HEK293 (cell line): ENCODE measurements at regions not wholly inside any gene's neighbourhood (a gene's known extent, or its start where the extent isn't known, plus 50 kb on each side); places are given as distances from the start of the nearest gene placed in this dataset.

ENCODE experiments used
- CTCF ChIA-PET: fragments of 350-600 bp; formaldehyde crosslinking; extraction: SDS; loops from one replicate; lab custom pipeline; 2021; ENCODE audit warnings: antibody characterized with exemption; lab: Yijun Ruan, JAX
- POLR2A ChIA-PET: fragments of 300-600 bp; formaldehyde crosslinking; extraction: SDS; loops from one replicate; lab custom pipeline; 2020; ENCODE audit warnings: antibody characterized with exemption, inconsistent platforms; lab: Yijun Ruan, JAX
- H3K27ac ChIP-seq: fragments of 200-500 bp; sonication (Bioruptor generic); 2 replicates; pipeline ENCODE4 v1.5.1; 2014; ENCODE audit warnings: low read depth, low read length, control low read depth, inconsistent platforms; ENCODE audit errors: extremely low read depth
- H3K36me3 ChIP-seq, 2 experiments: fragments of 200-500 bp in 1 of 2; sonication (Bioruptor generic) in 1 of 2; 1 replicate in 1 of 2; 2 replicates in 1 of 2; pipeline ENCODE4 v1.5.1; 2014 to 2017; ENCODE audit warnings: inconsistent platforms in 2 of 2, low read length in 2 of 2; ENCODE audit not compliant: control insufficient read depth in 2 of 2, insufficient read depth in 1 of 2
- H3K4me1 ChIP-seq: fragments of 200-500 bp; sonication (Bioruptor generic); 2 replicates; pipeline ENCODE4 v1.5.1; 2014; ENCODE audit warnings: mild to moderate bottlenecking, low read length, inconsistent platforms; ENCODE audit not compliant: control insufficient read depth, insufficient read depth
- H3K4me3 ChIP-seq: 2 replicates; pipeline ENCODE4 v1.5.1; 2011; ENCODE audit warnings: low read depth, mild to moderate bottlenecking, control low read depth, low read length, moderate library complexity
- H3K9me3 ChIP-seq: fragments of 200-500 bp; sonication (Bioruptor generic); 2 replicates; pipeline ENCODE4 v1.5.1; 2014; ENCODE audit warnings: low read depth, low read length, inconsistent platforms; ENCODE audit not compliant: control insufficient read depth, insufficient read depth
- ATF2 ChIP-seq: fragments of 450-650 bp; formaldehyde crosslinking; IDR thresholded peaks from 2 replicates; pipeline ENCODE4 v1.5.1; 2016; ENCODE audit warnings: missing biosample characterization, missing genetic modification characterization, low read depth
- GLIS2 ChIP-seq: fragments of 450-650 bp; formaldehyde crosslinking; IDR thresholded peaks from 2 replicates; pipeline ENCODE4 v1.5.1; 2016; ENCODE audit warnings: missing biosample characterization, missing genetic modification characterization
- KLF1 ChIP-seq: fragments of 450-650 bp; formaldehyde crosslinking; IDR thresholded peaks from 2 replicates; pipeline ENCODE4 v1.5.1; 2016; ENCODE audit warnings: missing biosample characterization, missing genetic modification characterization
- ZBTB44 ChIP-seq: fragments of 450-650 bp; IDR thresholded peaks from 2 replicates; pipeline ENCODE4 v1.5.1; 2018; ENCODE audit warnings: missing biosample characterization, mild to moderate bottlenecking, missing genetic modification characterization
- ZFHX2 ChIP-seq: fragments of 450-650 bp; formaldehyde crosslinking; conservative IDR thresholded peaks from 2 replicates; pipeline ENCODE4 v1.5.1; 2016; ENCODE audit warnings: missing biosample characterization, missing genetic modification characterization
- ZNF114 ChIP-seq: fragments of 450-650 bp; formaldehyde crosslinking; IDR thresholded peaks from 2 replicates; pipeline ENCODE4 v1.5.0; 2017; ENCODE audit warnings: missing biosample characterization, missing genetic modification characterization
- ZNF155 ChIP-seq: fragments of 450-650 bp; formaldehyde crosslinking; IDR thresholded peaks from 2 replicates; pipeline ENCODE4 v1.5.1; 2016; ENCODE audit warnings: missing biosample characterization, missing genetic modification characterization
- ZNF23 ChIP-seq: fragments of 450-650 bp; formaldehyde crosslinking; IDR thresholded peaks from 2 replicates; pipeline ENCODE4 v1.5.1; 2016; ENCODE audit warnings: missing biosample characterization, missing genetic modification characterization, borderline replicate concordance
- ZNF350 ChIP-seq: fragments of 450-650 bp; formaldehyde crosslinking; IDR thresholded peaks from 2 replicates; pipeline ENCODE4 v1.5.0; 2017; ENCODE audit warnings: missing biosample characterization, mild to moderate bottlenecking, missing genetic modification characterization
- ZNF404 ChIP-seq: fragments of 450-650 bp; formaldehyde crosslinking; IDR thresholded peaks from 2 replicates; pipeline ENCODE4 v1.5.1; 2017; ENCODE audit warnings: missing biosample characterization, missing genetic modification characterization
- ZNF423 ChIP-seq: fragments of 450-650 bp; formaldehyde crosslinking; IDR thresholded peaks from 2 replicates; pipeline ENCODE4 v1.5.1; 2016; ENCODE audit warnings: missing biosample characterization, missing genetic modification characterization
- ZNF449 ChIP-seq: fragments of 450-650 bp; formaldehyde crosslinking; IDR thresholded peaks from 2 replicates; pipeline ENCODE4 v1.5.1; 2017; ENCODE audit warnings: missing biosample characterization, mild to moderate bottlenecking, missing genetic modification characterization, moderate library complexity
- ZNF670 ChIP-seq: fragments of 450-650 bp; formaldehyde crosslinking; IDR thresholded peaks from 2 replicates; pipeline ENCODE4 v1.5.1; 2016; ENCODE audit warnings: missing biosample characterization, missing genetic modification characterization, low read depth
- ZNF677 ChIP-seq: fragments of 450-650 bp; IDR thresholded peaks from 2 replicates; pipeline ENCODE4 v1.5.0; 2018; ENCODE audit warnings: missing biosample characterization, mild to moderate bottlenecking, missing genetic modification characterization, moderate library complexity
- ZNF777 ChIP-seq: fragments of 450-650 bp; formaldehyde crosslinking; IDR thresholded peaks from 2 replicates; pipeline ENCODE4 v1.5.1; 2017; ENCODE audit warnings: missing biosample characterization, missing genetic modification characterization, borderline replicate concordance

- TF ChIP-seq ZFHX2 (tag by site-specific recombination): no peak
- TF ChIP-seq ZNF114 (tag by site-specific recombination): no peak
- TF ChIP-seq ZNF23: no peak
- no peak for TF ChIP-seq KLF1 (tag by site-specific recombination)
- no peak for TF ChIP-seq ATF2
- TF ChIP-seq ZNF155 (tag by site-specific recombination): no peak
- TF ChIP-seq ZNF404 (tag by site-specific recombination): no peak
- no peak for TF ChIP-seq ZNF350 (tag by site-specific recombination)
Observed at GRCh38 chr5:44641820-44642219, 166.9 kb upstream of the MRPS30 start (continued).

DNA sequence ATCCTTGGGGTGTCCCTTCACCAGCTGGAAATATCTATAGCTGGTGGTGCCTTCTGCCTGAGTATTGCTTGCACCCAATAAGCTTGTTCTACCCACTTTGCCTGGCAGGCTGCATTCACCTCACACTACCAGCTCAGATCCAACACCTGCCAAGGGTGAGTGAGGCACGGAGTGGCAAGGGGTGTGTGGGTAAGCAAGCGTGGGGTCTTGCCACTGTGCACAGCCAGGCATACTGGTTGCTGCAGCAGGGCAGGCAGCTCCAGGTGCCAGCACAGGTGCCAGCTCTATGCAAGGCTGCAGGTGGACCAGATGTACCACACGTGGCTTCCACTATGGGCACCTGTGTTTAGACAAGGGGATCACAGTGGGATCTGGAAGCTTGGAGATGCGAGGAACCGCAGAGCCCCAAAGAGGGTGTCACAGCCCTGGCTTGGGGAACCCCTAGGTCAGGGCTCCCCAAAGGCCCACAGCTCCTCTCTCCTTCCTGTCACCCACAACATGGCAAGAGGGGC is 167.7 kb upstream of the MRPS30 start:
- H3K4me3 ChIP-seq: no peak overlapping the region
- no peaks in the 10 kb centered on the region for H3K36me3 ChIP-seq
- H3K27ac ChIP-seq: no peak overlapping the region
- H3K4me1 ChIP-seq: no peaks in the 10 kb centered on the region
- ChIA-PET POLR2A (no interaction called here), CTCF (interaction anchor here (0.7 kb wide), 1 partner anchor 57 kb away, joined by 5 read pairs; no protein-coding TSS in a partner anchor)
- no peak for TF ChIP-seq ZNF677 (tag by site-specific recombination)
- TF ChIP-seq ZNF777 (tag by site-specific recombination): no peak
- TF ChIP-seq ZNF449 (tag by site-specific recombination): no peak
- TF ChIP-seq GLIS2 (tag by site-specific recombination): no peak
- no peak for TF ChIP-seq ZNF670 (tag by site-specific recombination)
- H3K9me3 ChIP-seq: no peaks in the 10 kb centered on the region

DNA sequence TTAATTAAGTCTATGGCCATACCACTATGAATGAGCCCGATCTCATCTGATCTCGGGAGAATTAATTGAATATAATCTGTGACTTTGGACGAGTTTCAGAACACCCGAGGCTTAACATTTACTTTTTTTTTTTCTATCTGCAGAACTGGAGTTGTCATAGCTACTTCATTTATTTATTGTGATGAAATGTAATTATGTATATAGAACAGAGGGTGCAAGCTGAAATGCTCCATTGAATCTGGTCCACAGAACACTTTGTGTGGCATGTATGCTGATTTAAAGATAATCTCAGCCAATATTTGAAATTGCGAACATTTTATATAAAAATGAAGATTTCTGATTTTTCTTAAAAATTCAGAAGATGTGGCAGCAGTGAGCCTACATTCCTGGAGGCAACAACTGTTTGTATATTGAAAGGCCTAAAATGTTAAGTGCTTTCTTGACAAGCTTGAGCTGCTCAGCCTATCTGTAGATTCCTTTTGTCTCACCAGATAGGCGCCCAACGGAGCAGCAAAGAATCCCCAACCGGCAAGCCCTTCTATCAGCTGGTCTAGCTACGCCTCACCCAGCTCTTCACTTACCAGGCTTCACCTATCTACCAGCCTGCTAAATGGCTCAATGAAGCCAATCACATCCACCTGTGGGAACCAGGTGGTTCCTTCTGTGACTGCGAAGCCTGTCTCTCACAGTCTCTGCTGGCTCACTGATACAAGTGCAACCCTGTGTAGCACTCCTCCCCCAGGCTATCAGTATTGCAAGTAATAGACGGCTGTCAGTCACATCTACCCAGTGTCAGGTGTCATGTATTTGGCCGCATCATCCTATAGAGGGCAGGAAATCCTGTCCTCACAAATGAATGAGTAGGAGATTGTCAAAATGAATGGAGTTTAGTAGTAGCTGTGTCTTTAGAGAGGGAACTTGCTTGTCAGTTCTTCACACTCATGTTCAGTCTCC is 170.6 kb upstream of the MRPS30 start:
- ChIA-PET POLR2A (no interaction called here), CTCF (interaction anchor here (0.5 kb wide), 2 partner anchors 362 to 809 kb away, joined by 3 read pairs; no protein-coding TSS in a partner anchor)
- Histone ChIP-seq H3K36me3 (no peaks in the 10 kb centered on the region), H3K9me3 (no peaks in the 10 kb centered on the region), H3K4me3 (no peak overlapping the region), H3K4me1 (no peaks in the 10 kb centered on the region)
- TF ChIP-seq ZBTB44 (tag by site-specific recombination): no peak
- no peak for TF ChIP-seq ZNF423 (tag by site-specific recombination)
- TF ChIP-seq, all 188 proteins: peak for 0
- no peak overlapping the region for H3K27ac ChIP-seq
